Amygdala (tissue), 56 donors: ENCODE measurements at regions not wholly inside any gene's neighbourhood (a gene's known extent, or its start where the extent isn't known, plus 50 kb on each side); places are given as distances from the start of the nearest gene placed in this dataset.
"Not testable (repeated sequence)": the region's sequence is repeated elsewhere in the genome, so short reads cannot be mapped to it uniquely, and the experiment has no call there.

Experiments used
- DNase-seq, 56 donors: peaks; one replicate each; lab custom pipeline; 2025; lab: John Stamatoyannopoulos, UW

DNA sequence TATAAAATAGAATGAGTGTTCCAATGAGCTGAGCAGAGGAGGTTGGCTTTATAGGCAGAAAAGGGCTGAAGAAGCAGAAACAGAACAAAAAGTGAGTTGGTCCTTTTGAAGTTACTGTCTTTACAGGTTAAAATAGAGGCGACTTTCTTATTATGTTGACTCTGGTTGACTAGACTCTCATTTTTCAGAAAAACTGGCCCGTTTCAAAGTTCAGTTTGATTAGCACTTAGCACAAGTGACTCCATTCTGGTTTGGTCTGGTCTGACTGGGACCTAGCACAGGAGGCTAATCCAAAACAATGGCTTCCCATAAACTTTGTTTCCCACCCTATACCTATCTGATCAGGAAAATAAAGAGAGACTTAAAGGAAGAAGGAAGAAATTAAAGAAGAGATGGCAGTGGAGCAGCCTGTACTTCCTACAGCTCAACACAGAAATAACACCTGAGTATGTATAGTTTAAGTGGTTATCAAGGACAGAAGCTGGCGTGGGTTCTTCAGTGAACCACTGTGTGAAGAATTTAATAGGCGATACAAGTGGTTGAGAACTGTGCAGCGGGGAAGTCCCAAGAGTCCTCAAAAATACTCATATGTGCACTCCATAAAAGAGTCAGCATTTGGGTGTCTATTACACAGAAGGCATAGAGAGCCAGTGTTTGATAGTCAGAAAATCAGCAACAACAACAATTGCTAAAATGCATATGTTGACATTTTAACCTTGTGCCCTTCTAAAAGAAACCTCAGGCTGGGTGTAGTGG lies 554.8 kb upstream of the HTR2C start:
- DNase-seq: no peak

DNA sequence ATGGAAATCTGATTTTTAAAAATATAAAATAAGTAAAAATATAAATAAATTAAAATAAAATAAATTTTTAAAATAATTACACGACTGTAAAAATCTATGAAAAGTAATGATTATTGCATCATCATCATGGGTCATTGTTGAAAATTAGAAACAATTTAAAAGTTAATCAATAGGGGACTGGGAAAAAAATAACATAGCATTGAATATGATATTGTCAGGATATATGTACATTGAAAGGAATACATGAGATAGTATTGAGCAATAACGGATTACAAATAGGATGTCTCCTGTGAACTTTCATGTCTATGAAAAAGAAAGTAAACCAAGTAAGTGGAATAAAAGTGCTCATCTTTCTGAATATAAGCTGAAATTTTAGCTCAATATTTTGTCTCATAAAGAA lies 566.8 kb upstream of the HTR2C start:
- no peak for DNase-seq

DNA sequence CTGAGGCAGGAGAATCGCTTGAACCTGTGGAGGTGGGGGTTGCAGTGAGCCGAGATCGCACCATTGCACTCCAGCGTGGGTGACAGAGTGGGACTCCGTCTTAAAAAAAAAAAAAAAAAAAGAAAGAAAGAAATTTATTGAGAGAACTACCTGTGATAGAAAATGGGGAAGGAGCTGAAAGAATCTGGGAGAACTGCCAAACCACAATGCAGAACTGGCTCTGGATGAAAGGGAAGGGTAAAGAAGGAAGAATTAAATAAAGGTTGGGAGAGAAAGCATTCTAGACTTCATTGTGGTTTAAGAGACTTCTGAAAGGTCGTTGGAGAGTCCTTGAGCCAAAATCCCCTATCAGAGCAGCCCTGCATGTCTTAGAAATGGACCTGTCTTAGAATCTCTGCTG lies 567.9 kb upstream of the HTR2C start:
- DNase-seq: no peak

DNA sequence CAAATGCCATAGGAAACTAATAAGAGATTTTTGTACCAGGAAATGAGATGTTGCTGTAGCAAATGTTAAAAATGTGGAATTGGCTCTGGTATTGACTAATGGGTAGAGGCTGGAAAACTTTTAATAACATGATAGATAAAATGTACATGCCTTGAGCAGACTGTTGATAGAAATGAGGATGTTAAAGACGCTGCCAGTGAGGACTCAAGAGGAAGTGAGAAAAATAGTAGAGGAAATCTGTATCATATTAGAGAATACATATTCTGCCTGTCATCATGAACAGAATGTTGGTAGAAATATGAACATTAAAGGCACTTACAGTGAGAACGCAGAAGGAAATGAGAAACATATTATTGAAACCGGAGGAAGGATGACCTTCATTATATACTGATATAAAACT lies 577.2 kb upstream of the HTR2C start:
- DNase-seq: no peak

DNA sequence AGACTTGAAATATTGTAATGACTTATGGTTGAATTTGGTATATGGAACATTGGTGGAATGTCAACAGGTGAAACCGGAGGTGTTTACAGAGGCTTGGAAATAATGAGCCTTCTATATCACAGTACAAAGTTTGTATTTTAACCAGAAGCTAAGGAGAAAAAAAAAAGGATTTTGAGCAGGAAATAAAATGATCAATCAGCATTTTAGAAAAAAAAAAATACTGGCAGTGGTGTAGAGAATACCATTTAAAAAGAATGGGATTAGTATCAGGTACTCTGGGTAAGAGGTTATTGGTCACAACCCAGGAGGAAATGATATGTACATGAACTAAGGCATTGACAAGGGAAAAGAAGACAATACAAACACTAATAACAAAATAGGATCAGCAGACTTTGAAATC lies 587.1 kb upstream of the HTR2C start:
- DNase-seq: no peak

DNA sequence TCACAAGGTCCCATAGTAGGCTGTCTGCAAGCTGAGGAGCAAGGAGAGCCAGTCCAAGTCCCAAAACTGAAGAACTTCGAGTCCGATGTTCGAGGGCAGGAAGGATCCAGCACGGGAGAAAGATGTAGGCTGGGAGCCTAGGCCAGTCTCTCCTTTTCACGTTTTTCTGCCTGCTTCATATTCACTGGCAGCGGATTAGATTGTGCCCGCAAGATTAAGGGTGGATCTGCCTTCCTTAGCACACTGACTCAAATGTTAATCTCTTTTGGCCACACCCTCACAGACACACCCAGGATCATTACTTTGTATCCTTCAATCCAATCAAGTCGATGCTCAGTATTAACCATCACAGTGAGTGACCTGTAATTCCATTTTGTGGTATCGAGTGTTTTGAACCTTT lies 592.2 kb upstream of the HTR2C start:
- not testable (repeated sequence) for DNase-seq

DNA sequence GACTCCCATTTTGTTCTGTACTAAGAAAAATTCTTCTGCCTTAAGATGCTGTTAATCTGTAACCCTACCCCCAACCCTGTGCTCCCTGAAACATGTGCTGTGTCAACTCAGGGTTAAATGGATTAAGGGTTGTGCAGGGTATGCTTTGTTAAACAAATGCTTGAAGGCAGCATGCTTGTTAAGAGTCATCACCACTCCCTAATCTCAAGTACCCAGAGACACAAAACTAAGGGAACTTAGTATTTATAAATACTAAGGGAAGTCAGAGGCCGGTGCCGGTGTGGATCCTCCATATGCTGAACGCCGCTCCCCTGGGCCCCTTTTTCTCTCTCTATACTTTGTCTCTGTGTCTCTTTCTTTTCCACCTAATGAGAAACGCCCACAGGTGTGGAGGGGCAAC lies 593.2 kb upstream of the HTR2C start:
- DNase-seq: not testable (repeated sequence)

DNA sequence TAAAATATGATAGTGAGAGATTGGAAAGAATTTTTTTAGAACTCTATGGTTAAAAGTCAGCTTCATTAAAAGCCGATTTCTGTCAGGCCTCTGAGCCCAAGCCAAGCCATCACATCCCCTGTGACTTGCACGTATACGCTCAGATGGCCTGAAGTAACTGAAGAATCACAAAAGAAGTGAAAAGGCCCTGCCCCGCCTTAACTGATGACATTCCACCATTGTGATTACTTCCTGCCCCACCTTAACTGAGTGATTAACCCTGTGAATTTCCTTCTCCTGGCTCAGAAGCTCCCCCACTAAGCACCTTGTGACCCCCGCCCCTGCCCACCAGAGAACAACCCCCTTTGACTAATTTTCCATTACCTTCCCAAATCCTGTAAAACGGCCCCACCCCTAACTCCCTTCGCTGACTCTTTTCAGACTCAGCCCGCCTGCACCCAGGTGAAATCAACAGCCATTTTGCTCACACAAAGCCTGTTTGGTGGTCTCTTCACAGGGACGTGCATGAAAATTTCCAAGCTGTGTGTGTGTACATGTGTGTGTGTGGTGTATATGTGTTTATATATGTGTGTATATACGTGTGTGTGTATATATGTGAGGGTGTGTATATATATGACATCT lies 595.5 kb upstream of the HTR2C start:
- not testable (repeated sequence) for DNase-seq

DNA sequence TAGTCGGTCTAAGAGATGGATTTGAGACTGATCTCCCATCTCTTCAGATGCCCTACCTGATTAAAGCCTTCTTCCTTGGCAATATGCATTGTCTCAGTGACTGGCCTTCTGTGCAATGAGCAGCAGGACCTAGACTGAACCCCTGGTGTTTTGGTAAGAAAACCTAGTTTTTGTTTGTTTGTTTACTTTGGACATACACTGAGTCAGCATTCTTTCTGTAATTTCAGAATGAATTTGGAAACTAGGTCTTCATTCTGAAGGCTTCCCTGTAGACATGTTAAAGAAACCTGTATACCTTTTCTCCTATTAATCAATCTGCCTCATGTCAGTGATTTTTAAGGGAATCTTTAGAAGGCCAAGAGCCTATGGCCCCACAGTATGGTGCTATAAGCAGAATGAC lies 597.5 kb upstream of the HTR2C start:
- DNase-seq: no peak

DNA sequence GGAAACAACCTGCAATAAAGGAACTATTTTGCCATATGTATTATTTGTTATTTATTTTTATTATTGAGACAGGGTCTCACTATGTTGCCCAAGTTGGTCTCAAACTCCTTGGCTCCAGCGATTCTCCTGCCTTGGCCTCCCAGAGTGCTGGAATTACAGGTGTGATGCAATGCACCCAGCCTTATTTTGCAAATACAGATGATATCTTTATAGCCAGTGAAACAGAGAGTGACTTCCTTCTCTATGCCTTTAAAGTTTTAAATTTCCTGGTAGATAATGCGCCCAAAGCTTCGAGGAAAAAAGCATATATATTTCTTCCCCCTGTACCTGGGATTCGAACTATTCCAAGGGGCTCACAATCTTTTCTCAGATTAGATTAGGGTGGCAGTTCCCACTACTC lies 601.1 kb upstream of the HTR2C start:
- DNase-seq: no peak

DNA sequence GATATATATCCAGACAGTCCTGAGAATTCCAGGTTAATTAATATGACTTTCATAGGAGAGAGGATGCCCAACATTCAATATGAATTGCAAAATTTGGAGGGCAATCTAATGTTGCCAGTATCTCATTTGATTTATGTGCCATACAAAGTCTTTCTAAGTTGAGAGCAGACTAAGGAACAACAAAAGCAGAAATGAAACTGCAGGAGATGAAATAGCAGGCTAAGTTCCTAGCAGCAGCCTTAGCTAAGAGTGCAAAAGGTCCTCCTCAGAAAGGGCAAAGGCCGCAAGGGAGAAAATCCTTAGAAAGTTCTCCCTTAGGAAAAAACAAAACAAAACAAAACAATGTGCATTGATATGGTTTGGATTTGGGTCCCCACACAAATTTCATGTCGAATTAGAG lies 602.9 kb upstream of the HTR2C start:
- DNase-seq: no peak

DNA sequence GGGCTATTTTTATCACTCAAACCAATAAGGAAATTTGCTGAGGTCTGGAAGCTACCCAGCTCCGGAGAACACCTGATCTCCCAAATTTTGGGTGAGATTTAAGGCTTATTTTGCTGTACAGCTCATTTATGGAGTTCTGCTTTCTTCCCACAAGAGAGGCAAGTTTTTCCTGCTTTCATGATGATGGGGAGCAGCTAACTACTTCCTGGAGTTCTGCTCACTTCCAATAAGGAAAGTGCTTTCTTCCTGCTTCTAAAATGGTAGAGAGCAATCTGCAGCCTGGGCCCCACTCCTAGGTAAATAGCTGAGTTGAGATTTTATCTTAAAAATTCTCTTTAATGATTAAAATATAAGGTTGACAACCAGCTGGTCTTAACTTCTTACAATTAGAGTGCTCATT lies 606.0 kb upstream of the HTR2C start:
- DNase-seq: no peak

DNA sequence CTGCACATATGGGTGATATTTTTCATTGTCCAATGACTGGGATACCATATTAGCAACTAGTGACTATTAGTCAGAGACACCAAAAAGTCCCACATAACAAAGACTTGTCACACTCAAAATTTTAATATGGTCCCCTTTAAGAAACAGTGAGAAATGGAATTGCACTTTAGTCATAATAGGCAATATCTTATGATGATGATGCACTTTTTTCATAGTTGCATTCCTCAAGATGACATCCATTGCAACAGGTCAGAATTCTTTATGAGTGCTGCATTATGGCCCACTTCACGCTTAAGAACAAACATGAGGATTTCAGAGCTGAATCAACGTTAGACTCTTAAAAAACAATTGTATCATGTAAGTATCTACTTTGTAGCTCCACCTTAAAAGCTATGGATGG lies 608.4 kb upstream of the HTR2C start:
- no peak for DNase-seq

DNA sequence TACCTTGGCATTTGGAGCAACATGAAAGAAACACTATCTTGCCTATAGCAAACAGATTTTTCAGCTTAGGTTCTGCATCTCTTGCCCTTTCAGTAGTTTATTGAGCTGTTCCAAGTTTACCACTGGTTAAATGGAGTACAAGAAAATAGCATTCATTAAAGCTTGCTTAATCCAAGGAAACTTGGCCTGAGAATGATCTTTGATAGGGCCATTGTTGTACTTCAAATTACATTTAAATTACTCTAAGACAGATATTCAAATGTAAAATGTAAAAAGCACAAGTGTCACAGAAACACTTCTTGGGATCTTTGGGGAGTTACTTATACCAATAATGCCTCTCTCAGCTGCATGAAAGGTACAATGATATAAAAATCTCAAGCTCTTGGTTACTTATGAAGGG lies 609.0 kb upstream of the HTR2C start:
- no peak for DNase-seq

DNA sequence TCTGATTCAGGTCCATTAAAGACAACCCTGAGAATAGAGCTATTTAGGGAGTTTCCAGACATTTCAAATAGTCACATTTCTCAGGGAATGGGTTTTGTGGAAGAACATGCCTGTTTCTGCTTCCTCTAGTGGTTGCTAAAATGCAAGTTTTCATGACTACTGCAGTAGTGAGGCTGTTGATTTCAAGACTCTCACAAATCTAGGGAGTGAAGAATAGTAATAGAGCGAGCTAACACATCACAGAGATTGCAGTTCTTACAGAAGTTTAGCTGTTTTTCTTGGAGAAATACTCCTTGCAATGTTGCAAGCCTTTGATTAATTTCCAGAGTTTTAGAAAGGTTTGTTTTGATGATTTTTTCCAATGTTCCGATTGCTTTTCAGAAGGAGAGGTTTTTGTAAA lies 610.2 kb upstream of the HTR2C start:
- no peak for DNase-seq

DNA sequence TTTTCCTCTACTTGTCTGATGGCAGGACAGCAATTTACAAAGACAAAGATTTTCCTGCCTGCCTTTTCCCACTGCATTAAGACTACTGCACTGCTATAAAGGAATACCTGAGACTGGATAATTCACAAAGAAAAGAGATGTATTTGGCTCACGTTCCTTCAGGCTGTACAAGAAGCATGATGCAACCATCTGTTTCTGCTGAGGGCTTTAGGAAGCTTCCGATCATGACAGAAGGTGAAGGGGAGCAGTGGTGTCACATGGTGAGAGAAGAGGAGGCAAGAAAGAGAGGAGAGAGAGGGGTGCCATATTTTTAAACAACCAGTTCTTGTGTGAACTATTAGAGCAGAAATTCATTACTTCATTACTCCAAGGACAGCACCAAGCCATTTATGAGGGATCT lies 617.1 kb upstream of the HTR2C start:
- no peak for DNase-seq

DNA sequence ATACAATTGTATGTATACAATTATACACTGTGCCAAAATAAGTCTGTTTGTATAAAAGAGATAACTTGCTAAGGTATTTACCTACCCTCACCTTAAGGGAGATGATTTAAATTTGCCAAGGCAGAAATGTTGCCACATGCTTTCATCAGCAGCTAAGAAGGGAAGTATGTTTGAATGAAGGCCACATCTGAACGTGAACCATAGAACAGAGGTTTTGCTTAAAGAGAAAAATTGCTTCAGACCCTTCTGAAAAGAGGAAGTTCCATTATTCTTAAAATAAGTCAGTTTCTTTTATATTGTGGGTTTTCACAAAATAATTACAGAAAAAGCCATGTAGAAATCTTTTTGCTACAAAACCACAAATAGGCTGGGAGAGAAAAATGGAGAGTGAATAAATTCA lies 621.5 kb upstream of the HTR2C start:
- DNase-seq: no peak

DNA sequence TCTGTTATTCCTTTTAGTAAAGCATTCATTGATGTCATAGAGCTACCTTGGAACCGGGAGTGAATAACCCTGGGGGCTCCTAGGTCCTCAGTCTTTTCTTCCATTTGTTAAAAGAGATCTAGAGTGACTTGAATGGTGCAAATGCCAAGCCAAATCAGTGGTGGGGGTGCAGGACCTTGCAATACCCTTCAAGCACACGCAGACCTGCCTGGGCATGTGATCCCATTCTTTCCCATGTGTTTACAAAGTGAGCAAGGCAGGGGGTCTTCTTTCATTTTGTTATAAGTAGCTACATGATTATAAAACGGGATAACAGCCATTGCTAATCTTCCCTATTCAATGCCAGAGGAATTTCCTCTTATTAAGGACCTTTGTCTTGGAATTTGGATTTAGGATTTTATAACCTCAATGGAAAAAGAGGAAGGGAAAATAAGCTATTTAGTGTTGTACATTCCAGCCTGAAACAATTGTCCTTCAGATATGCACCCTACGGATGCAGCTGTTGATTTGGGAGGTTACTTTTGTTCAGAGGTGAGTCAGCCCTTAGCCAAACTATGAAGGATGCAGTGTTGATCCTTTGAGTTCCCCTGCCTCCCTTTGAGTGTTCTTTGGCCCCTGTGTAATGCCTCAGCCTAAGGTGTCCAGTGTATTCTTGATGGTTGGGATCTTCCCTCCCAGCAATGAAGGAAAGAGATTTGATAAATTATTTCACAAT lies 623.8 kb upstream of the HTR2C start:
- no peak for DNase-seq

DNA sequence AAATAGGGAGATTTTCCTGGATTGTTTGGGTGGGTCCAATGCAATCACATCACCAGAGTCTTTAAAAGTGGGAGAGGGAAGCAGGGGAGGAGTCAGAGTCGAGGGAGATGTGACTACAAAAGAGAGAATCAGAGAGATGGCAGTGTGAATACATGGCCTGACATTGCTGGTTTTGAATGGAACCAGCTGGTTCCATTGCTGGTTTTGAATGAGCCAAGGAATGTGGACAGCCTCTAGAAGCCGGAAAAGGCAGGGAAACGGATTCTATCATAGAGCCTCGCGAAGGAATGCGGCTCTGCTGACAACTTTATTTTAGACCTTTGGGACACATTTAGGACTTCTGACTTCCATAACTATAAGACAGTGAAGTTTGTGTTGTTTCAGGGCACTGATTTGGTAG lies 627.0 kb upstream of the HTR2C start:
- no peak for DNase-seq

DNA sequence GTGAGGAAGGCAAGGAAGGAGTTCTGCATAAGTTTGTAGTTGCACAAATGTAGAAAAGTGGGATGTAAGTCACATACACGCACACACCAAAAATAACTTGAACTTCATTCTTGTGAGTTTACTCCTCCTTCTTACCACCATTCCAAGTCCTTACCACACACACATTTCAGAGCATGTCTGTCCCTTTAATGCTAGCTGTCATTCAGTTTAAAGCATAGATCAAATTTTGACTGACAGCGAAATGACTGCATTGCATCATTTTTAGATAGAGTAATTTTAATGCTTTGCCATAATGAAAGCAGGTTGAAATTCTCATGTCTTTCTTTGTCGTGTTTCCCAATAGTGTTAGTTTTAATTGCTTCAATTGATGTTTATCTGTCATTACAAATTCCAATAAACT lies 629.6 kb upstream of the HTR2C start:
- no peak for DNase-seq

DNA sequence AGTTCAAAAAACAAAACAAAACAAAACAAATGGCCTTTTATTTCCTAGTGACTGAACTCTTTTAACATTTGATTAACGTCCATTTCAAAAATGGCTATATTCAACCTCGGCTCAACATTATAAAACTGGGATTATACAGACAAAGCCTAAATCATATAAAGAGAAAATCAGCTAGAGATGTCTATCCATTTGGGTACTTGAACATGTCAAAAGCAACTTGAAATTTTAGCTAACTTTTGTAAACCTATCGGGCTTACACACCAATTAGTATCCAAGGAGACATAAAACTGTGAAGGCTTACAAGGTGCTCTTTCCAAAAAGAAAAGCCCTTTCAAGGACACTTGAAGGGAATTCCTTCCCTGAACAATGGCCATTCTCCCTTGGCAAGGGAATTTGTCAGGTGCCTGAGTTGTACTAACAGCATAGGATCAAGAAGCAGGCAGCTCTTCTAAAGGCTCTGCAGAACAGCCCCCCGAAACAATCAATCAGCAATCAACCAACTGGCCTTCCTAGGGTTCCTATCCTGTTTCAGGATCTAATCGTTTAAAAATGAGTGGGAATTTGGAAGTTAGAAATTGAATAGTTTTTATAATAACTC lies 633.7 kb upstream of the HTR2C start:
- no peak for DNase-seq

DNA sequence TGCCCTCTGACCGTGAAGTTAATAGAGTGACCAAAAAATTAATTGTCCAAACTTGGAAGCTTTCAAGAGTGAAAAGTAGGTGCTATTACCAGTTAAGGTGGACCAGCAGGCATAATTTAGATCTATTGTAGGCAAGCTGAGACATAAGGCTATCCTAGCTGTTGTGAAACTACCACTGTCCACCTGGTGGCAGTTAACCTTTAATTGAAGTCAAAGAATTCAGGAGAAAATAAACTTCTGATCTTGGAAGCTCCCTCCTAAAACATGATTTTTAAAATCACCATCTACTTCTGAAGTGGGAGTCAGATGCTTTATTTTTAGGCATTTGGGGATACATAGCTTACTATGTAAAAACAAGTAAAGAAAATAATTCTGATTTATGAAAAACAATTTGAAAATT lies 636.3 kb upstream of the HTR2C start:
- DNase-seq: no peak
